KBM-7 (cell line): ENCODE measurements at regions not wholly inside any gene's neighbourhood (a gene's known extent, or its start where the extent isn't known, plus 50 kb on each side); places are given as distances from the start of the nearest gene placed in this dataset.

Source experiments
- DNase-seq: peaks from one replicate; pipeline ENCODE4 v3.0.0-alpha.2; 2015
- in situ Hi-C: fragments of 300-500 bp; cut with MboI; formaldehyde crosslinking; loops from 2 replicates; pipeline ENCODE4 v1.14.3; 2020; ENCODE audit warnings: low sequenced_read_pairs, low pct_unique_long_range_greater_than_20kb, mixed read lengths

DNA sequence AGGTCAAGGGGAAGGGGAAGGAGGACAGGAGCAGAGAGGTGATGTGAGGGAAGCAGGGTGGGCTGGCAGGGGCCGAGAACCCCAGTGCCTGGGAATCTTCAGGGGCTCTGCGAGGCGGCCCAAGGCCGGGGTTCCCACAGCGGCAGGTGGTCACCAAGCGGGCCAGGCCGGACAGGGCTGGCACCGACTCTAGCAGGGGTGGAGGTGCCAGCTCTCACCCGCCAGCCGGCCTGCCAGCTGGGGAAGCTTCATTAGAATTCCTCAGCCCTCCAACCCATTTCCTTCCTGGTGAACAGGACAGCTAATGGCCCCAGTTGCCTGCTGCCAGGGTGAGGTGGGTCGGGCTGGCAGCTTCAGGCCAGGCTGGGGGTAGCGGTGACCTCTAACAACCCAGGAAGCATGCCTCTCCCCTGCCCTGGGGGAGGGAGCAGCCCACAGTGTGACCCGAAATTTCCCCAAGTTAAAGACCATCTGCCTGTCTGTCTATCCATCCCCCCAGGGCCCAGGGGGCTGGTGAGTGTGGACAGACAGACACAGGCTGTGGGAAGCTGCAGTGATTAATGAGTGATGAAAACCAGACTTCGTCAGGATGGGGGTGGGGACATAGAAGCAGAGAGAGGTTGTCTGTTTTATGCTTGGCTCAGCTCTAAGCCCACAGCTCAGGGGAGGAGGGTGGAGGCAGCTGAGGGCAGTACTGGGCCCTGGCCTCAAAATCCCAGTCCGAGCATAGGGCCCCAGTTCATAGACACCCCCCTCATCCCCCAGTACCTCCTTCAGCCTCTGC, 144.1 kb downstream of the ZFP36L2 start:
- in situ Hi-C loops = no loop called here
- DNase-seq = no peak

DNA sequence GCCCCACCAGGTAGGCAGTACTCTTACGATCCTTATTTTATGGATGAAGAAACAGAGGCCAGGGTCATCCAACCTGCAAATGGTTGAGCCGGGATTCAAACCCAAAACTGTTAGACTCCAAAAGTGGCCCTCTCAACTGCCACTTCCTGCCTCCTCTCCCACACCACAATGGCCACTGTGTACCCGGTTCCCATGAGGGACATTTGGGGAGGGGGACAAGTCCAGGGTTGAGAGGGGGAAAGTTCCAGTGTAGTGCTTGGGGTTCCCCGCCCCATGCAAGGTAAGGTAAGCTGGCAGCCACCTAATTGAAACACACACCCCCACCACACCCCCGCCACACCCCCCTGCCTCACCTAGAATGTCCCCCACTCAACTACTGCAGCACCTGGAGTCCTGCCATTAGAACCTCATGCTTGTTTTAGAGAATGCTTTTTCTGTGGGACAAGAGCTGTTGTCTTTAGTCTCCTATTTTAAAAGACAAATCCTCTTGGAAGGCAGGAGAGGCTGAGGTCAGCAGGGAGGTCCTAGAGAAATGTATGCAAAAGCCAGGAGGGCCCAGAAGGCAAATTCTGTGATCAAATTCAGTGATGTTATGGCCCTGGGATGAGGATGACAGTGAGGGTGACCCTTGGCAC, 145.2 kb downstream of the ZFP36L2 start:
- in situ Hi-C loops = no loop called here
- no peak for DNase-seq

DNA sequence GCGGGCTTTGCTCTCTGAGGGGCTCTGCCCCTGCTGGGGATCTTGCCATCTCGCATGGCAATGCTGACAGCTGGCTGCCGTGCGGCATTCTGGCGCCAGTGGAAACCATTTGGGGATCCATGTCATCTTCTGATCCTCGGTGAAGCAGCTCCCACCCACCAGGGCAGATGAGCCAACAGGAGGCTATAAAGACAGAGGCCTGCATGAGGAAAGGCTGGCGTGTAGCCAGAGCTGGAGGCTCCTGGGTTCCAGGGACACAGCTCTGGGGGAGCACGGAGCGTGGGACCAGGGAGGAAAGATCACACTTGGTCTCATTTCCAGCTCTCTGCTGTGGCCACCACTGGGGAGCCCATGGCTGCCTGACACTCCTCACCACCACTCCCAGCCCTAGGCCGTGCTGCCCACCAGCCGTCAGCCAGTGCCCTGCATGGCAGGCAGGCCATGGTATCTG, 145.8 kb downstream of the ZFP36L2 start:
- in situ Hi-C loops = no loop called here
- no peak for DNase-seq

DNA sequence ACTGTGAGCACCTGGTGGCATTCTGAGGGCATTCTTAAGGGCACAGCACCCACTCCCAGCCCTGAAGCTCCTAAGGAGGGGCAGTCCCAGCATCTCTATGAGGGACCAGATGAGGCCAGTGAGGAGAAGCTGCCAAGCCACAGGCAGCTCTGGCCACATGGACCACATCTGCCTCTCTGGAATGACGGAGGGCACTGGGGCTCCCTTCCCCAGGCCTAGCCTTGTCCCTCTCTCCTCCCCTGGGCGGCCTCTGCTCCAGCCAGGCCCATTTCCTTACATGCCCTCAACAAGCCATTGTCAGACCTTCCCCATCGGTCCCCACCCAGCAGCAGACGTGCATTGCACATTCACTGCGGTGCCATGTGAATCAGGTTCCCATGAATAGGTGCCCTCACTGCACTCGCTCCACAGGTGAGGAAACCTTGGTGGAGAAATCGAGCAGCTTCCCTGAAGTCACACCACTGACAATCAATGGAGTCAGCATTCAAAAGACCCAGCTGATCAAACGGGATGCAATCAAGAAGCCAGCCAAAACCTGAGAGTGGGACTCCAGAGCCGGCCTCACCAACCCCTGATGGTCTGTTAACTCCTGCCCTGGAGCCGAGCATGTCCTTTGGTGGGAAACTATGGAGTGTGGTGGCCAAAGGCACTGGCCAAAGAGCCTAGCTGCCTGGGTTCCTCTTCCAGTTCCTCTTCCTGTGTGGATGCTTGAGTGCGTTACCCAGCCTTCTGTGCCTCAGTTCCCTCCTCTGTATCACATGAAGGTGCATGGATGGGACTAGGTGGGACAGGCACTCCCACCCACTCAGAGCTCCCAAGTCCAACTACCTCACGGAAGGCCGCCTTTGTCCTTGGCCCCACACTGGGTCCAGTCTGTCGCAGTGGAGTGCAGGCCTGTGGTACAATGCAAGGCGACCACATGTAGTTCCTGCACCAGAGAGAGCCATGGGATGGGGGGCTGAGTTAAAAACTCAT, 147.3 kb downstream of the ZFP36L2 start:
- in situ Hi-C loops = no loop called here
- DNase-seq = no peak

DNA sequence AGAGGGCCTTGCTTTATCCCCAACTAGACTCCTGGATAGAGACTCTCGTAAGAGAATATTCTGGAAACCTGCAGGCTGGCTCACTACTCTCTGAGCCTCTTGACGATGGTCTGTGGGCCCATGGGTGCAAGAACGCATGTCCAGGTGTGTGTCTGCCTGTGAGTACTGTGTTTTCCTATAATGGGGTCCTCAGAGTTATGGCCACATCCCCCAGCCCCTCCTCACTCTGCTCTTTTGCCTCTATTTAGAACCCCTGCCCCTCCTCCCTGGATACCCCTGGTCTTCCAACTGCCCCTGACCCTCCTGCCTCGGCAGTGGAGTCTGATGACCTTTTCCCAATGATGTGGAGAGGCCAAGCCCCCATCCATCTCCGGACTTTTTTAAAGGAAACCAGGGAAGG, 148.1 kb downstream of the ZFP36L2 start:
- in situ Hi-C loops = no loop called here
- DNase-seq = no peak

DNA sequence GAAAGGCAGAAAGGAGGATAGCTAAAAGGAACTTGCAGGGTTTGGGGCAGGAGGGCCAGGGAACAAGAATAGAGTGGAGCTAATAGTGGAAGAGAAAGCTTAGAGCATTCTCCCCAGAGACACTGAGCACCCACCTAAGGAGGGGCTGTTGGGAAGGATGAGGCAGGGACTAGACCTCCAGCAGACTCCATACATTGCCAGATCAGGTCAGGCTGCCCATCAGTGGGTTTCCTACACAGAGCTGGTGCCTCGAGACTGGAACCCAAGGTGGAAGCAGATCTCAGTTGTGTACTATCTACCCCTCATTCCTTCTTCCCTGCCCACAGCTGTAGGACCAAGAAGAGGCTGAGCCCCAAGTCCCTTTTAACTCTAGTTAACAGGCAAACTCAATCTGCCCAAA, 148.5 kb downstream of the ZFP36L2 start:
- no peak for DNase-seq
- in situ Hi-C loops = no loop called here

DNA sequence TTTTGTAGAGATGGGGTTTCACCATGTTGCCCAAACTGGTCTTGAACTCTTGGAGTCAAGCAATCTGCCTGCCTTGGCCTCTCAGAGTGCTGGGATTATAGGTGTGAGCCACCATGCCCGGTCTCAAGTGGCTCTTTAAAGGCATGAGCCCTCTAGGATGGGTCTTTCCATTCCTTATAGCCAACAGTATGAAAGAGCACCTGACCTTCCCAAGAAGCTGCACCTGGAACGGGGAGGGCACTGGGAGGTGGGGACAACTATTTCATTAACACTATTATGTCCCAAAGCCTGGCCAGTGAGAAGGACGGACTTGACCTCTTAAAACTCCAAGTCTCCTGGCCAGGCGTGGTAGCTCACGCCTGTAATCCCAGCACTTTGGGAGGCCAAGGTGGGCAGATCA, 149.7 kb downstream of the ZFP36L2 start:
- no peak for DNase-seq
- in situ Hi-C loops = no loop called here

DNA sequence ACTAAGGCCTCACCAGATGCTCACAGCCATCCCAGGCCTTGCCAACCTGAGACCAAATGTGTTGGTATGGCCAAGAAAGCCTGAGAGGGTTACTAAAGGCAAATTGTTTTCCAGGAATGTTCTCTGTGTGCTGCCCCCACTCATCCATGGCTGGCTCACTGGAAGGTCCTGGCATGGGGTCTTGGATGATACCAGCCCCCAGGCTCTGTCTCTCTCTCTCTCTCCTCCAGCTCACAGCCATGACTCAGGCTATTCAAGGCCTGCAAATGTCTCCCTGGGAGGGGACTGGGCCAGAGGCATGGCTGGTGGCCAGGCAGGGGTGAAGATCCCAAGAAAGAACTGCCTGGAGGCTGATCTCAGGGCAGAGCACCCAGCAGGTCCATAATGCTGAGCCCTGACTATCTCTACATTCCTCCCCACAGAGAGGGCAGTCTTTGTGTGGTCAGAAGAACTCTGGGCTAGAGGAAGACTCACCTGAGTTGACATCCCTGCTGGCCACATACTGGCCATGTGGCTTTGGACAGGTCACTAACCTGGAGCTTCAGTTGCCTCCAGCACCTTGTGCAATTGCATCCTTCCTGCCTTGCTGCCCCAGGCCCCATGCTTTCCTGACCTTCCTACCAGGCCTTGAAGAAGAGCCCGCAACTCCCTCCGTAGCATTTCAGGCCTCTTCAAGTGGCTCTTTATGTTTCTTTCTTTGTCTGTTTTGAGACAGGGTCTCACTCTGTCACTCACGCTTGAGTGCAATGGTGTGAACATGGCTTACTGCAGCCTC, 150.4 kb downstream of the ZFP36L2 start:
- in situ Hi-C loops = no loop called here
- DNase-seq = no peak

DNA sequence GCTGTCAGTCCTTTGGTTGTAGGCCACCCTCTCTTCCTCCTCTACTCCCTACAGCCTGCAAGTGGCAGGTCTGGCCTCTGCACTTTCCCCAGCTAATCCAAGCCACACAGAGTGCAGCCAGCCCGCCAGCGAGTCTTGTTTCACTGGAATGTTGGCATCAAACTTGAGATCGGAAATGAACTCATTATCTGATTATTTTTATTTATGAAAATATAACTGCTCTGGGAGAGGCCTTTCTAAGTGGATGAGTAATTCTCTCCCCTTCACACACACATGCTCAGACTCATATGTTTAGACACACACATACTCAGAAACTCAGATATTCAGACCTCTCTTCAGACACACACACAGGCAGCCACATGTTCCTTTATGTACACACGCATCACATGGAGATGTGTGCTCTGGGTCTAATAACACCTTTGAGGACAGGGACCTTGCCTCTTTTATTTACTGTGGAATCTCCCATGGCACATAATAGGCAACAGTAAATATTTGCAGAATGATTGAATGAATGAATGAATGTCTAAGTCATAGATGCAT, 151.3 kb downstream of the ZFP36L2 start:
- DNase-seq = no peak
- in situ Hi-C loops = no loop called here

DNA sequence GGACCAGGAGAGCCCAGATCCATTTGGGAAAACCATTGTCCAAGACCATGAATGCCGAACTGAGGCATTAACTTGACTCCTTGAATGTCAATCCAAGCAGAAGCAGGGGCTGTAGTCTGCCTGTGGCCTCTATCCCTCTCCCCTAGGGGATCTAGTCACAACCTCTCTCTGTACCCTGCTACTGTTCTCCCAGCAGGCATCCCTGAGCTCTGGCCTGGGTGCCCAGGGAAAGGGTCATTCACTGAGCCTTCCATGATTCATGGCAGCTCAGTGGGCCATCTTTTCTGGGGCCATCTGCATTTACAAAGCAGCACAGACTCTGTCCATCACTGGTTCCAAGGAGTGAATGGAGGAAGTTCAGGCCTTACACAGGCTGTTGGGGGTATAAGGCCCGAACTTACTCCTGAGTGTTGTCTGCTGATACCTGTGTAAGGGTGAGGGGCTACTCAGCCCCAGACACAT, 151.8 kb downstream of the ZFP36L2 start:
- DNase-seq = no peak
- in situ Hi-C loops = no loop called here

DNA sequence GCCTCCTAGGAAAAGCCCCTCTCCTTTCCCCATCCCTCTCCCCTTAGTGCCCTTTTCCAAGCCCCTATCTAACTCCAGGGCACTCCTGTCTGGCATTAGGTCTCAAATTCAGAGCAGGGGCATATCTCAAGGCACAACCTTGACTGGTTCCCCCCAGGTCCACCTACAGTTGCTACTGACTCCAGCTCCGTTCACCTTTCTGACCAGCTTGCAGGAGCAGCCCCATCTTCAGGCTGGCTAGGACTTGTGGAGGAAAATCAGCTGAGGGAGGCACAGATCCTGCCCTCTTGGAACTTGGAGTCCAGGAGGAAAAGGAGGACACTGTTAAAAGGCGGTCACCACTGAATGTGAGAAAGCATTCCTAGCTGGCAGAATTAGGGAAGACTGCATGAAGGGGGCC, 152.4 kb downstream of the ZFP36L2 start:
- no peak for DNase-seq
- in situ Hi-C loops = no loop called here

DNA sequence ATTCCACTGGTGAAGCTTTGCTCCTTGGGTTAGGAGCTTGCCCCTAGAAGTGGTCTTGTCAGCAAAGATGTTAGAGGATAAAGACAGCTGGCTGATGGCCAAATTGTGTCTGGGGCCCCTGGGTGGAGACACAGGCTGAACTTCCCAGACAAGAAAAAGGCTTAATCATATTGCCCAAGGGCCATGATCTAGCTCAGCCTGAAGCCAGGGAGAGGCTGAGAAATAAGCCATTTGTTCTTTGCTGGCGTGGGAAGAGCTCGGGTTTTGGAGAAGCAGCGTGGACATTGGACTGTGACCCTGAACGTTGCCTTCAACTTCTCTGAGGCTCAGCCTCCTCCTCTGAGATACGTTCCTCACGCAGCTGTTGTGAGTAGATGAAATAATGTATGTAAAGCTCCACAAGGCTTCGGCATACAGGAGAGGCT, 153.0 kb downstream of the ZFP36L2 start:
- in situ Hi-C loops = no loop called here
- DNase-seq = peak; percentile 45

DNA sequence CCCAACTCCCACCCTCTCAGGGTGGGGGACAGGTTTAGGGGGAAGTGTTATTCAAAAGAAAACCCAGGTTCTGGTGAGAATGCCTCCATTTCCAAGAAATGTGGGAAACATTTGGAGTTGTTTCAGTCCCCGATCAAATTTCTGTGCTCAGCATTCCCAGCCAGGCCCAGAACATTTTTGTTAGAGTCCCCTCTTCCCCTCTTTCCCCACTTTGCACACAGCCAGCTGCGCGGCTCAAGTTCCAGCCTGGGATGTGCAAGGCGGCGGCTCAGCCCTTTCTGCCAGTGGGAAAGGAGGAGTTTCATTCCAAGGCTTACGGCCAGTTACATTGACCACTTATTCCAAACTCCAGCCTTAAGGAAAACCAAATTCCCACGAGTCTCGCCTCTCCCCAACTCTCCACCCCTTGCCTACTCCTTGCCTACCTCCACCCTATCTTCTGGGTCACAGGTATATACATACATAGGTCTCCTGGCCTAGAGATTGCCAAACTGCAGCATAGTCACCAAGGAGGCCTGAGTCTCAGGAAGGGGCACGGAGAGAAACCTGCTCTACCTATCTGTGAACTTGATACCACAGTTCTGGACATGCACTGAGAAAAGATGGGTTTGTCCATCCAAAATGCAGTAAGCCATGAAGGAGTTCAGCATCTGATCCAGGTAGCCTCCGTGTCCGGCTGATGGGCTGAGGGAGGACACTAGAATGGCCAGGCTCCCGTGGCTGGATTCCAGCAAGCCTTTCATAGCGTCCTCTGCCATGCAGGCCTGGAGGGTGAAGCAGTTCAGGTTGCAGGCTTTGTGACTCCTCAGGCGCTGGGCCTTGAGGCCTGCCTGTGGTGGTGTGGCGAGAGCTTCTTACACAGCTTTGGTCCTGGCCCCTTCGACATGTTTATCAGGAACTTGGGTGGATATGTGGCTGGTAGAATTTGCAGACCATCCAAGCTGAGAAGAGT, 154.5 kb downstream of the ZFP36L2 start:
- no peak for DNase-seq
- in situ Hi-C loops = no loop called here

DNA sequence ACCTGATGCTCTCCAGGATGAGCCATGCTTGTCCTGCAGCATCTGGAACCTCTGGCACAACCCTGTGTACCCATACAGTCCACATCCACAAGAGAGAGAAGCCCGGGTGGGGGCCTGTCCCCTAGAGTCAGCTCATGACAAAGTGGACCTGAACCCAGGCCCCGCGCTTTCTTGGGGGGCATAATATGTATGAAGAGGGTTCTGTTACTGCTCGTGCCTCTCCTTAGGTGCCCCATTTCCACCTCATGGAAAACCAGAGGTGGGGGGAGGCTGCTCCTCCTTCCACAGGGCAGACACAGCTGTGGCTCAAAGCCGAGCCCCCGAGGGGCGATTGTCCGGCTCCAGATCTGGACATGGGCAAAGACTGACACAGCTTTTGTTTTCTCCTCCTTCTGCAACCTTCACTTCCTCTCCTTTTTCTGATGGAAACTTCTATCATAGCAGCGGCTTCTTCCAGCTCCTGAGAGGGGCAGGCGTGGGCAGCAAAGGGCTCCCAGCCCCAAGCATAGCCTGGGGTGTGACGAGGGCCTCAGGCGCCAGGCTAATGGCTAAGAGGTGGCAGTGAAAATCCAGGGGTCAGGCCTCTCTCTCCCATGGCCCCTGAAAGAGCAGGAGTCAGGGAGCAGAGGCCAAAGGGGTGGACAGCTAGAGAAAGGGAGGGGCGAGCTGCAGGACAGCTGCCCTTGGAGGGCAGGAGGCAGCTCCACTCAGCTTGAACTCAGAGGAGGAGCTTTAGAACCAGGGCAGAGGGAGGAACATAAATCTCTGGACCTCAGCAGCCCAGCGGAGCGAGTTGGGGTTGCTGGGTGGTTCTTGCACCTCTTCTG, 155.5 kb downstream of the ZFP36L2 start:
- in situ Hi-C loops = no loop called here
- no peak for DNase-seq

DNA sequence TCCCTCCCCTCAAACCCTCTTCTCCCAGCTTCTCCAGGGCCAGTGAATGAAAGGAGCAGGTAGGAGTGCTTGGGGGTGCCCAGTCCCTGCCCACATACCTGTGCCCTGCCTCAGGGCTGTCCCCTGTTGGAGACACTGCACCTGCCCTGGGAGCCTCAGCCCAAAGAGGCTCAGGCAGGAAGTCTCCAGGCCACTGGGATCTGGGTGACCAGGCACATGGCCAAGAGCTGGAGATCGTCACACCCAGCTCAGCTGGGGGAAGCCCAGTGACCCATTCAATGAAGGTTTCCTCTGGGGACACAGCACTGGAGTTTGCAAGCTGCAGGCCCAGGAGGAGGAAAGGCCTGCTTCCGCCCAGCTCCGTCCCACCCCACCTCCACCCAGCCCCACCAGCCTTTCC, 156.4 kb downstream of the ZFP36L2 start:
- in situ Hi-C loops = no loop called here
- DNase-seq = no peak

DNA sequence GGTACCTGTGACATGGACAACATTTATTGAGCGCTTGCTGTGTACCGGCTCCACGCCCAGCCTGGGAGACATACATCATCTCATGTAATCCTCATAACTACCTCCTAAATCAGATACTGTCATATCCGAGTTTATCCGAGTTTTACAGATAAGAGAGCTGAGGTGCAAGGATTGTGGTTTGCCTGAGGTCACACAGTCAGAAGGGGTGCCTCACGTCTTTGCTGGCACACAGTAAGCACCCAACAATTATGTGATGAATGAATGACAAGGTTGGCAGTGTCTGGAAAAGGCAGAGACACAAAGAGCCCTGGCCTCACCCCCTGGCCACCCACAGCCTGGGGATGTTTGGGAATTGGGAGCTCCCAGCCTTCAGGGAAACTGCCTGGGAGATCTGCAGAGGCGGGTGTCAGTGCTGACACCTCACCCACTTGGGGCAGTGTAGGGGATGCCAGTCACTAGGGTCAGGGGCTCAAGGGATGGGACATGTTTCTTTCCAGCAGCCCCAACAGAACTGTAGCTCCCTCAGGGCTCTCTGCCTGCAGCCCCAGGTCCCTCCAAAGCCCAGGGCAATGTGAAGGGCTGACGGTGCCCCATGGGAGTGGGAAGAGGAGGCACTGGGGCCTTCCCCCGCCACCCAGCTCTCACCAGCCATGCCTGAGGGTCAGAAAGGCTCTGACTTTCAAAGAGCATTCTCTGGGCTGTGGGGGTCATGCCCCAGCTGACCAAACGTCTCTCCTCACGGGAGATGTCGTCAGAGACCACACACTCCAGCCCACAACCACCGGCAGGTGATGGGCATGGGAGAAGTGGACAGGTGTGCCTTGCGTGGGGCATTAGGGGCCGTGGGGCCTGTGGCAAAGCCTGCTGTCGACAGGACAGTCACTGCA, 157.5 kb downstream of the ZFP36L2 start:
- DNase-seq = no peak
- in situ Hi-C loops = no loop called here
